Spleen (tissue), 7 donors: ENCODE measurements at regions not wholly inside any gene's neighbourhood (a gene's known extent, or its start where the extent isn't known, plus 50 kb on each side); places are given as distances from the start of the nearest gene placed in this dataset.

Experiments used
- POLR2A ChIP-seq, 3 donors: fragments of 450-650 bp; IDR thresholded peaks; one replicate each; pipeline ENCODE4 v1.5.1; 2017; ENCODE audit warnings: antibody characterized with exemption in 3 of 3, mild to moderate bottlenecking in 1 of 3
- TF ChIP-seq, protein P1 (sequence below), 11 experiments: fragments of 200-600 bp in 7 of 11; fragments of 450-650 bp in 4 of 11; sonication (generic) in 4 of 11; IDR thresholded peaks in 8 of 11; conservative IDR thresholded peaks in 3 of 11; 1 replicate in 7 of 11; 2 replicates in 4 of 11; pipeline versions ENCODE4 v1.4.0 to v1.8.0; 2016 to 2021; ENCODE audit warnings: antibody characterized with exemption in 11 of 11, inconsistent platforms in 4 of 11, mild to moderate bottlenecking in 1 of 11
- donor health status: DM: no; HTN: no; CAD: no; lungs with moderate emphysema.
- donor health status: DM: no; HTN: no; CAD: no.
- donor health status: DM: no; HTN: no; CAD: no.

GRCh38 chr14:34018125-34018524 is 67.3 kb upstream of the EGLN3 start:
- TF ChIP-seq POLR2A (IDR thresholded peaks at IDR 0.05): no peak
- TF ChIP-seq, protein P1, sequence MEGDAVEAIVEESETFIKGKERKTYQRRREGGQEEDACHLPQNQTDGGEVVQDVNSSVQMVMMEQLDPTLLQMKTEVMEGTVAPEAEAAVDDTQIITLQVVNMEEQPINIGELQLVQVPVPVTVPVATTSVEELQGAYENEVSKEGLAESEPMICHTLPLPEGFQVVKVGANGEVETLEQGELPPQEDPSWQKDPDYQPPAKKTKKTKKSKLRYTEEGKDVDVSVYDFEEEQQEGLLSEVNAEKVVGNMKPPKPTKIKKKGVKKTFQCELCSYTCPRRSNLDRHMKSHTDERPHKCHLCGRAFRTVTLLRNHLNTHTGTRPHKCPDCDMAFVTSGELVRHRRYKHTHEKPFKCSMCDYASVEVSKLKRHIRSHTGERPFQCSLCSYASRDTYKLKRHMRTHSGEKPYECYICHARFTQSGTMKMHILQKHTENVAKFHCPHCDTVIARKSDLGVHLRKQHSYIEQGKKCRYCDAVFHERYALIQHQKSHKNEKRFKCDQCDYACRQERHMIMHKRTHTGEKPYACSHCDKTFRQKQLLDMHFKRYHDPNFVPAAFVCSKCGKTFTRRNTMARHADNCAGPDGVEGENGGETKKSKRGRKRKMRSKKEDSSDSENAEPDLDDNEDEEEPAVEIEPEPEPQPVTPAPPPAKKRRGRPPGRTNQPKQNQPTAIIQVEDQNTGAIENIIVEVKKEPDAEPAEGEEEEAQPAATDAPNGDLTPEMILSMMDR (IDR thresholded peaks at IDR 0.05 in 8 of 11, conservative IDR thresholded peaks at IDR 0.05 in 3 of 11): no peak
